RCC 7860 (cell line): ENCODE measurements at regions not wholly inside any gene's neighbourhood (a gene's known extent, or its start where the extent isn't known, plus 50 kb on each side); places are given as distances from the start of the nearest gene placed in this dataset.
A peak's percentile ranks its signal among the peaks of the same experiment; 100 is the strongest.
"Not testable (repeated sequence)": the region's sequence is repeated elsewhere in the genome, so short reads cannot be mapped to it uniquely, and the experiment has no call there.

ENCODE experiments used
- DNase-seq: peaks from one replicate; pipeline ENCODE4 v3.0.0-alpha.2; 2015; ENCODE audit warnings: low spot score
- FAIRE-seq: peaks from 2 replicates; lab custom pipeline; 2012; peaks lifted over from hg19 to GRCh38; lab: Jason Lieb, UNC

GRCh38 chr12:58750484-58750883 lies 169.8 kb downstream of the LRIG3 start:
- DNase-seq (peak; percentile 68), FAIRE-seq (peak; percentile 27)

GRCh38 chr12:58757422-58757821 lies 162.9 kb downstream of the LRIG3 start:
- DNase-seq (peak; percentile 29), FAIRE-seq (no peak)

DNA sequence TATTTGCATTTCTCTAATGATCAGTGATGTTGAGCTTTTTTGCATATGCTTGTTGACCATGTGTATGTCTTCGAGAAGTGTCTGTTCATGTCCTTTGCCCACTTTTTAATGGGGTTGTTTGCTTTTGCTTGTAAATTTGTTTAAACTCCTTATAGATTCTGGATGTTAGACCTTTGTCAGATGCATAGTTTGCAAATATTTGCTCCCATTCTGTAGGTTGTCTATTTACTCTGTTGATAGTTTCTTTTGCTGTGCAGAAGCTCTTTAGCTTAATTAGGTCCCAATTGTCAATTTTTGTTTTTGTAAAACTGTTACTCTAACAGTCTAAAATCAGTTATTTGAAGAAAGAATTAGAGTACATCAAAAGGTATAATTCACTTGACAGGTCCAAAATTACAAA lies 160.6 kb downstream of the LRIG3 start:
- not testable (repeated sequence) for FAIRE-seq, DNase-seq

- DNase-seq (no peak), FAIRE-seq (no peak)
Observed at GRCh38 chr12:58761308-58761707, 159.0 kb downstream of the LRIG3 start.

GRCh38 chr12:58764100-58764953 lies 156.0 kb downstream of the LRIG3 start:
- FAIRE-seq (no peak), DNase-seq (no peak)

DNA sequence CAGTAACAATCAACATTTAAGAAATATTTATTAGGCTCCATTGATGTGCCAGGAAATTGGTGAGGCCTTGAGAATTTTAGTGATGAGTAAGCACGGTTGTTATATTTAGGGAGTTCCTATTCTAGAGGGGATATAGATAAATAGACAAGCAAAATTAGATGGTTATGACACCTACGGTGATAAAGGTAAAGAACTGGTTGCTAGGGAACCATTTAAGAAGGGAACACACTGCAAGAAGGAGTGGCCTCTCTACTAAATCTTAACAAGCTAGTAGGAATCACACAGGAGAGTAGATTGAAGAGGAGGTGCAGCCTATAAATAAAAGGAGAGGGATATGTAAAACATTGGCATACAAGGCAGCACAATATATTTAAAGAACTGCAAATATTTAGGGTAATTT lies 155.2 kb downstream of the LRIG3 start:
- FAIRE-seq: no peak

GRCh38 chr12:58765653-58766512 lies 154.4 kb downstream of the LRIG3 start:
- no peak for DNase-seq

More for the DNA sequence above, 155.2 kb downstream of the LRIG3 start:
- DNase-seq: no peak

DNA sequence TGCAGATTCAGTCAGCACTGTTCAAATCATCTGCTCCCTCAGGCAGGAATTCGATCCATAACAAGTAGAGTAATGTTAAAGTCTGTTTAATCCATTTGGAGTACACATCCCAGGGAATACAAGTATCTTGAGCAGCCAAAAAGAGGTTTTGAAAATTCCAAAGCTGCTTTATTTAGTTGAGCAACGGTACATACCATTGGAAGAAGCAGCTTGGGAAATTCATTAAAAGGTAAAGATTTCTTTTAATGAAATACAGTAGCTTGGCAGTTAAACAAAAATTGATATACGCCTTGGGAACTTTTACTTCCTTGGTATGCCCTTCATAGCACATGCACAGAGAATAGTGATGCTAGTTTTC lies 153.8 kb downstream of the LRIG3 start:
- no peak for DNase-seq
- no peak for FAIRE-seq

More at GRCh38 chr12:58765653-58766512, 154.4 kb downstream of the LRIG3 start:
- FAIRE-seq: no peak

- FAIRE-seq: no peak
- DNase-seq: no peak
Observed at GRCh38 chr12:58767496-58767895, 152.8 kb downstream of the LRIG3 start.

DNA sequence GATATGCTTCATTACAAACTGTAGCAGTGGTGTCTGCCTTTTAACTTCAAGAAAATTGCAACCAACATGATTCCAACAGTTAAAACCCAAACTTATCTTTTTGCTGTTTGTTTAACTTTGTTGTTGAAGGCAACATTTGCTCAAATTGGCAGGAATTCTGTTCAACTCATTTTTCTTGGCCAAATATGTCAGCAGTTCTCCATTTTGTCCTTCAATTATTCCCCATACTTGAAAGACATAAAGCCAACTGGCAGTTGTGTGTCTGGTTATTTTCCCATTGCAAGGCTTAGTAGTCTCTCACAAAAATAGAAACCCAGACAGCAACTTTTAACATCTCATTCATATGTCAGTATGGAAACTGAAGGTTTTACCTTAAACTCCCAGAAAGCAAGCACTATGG lies 146.3 kb downstream of the LRIG3 start:
- DNase-seq: no peak
- no peak for FAIRE-seq

DNA sequence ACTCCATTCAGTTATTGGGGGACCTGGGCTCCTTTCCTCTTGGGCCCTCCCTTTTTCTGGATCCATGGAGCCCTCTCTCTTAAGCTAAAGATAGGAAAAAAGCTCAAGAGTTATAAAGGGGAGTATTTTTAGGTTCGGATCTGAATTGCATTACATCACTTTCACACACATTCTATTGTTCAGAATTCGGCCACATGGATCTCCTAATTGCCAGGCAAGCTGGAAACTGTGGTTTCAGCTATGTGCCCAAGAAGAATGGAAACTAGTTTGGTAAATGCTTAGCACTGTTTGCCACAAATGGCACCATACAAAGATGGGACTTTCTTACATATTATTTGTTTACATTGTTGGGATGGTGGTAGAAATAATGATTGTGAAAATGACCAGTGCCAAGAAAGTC lies 145.6 kb downstream of the LRIG3 start:
- FAIRE-seq (no peak), DNase-seq (no peak)

GRCh38 chr12:58775396-58775795 lies 144.9 kb downstream of the LRIG3 start:
- no peak for DNase-seq
- FAIRE-seq: no peak

DNA sequence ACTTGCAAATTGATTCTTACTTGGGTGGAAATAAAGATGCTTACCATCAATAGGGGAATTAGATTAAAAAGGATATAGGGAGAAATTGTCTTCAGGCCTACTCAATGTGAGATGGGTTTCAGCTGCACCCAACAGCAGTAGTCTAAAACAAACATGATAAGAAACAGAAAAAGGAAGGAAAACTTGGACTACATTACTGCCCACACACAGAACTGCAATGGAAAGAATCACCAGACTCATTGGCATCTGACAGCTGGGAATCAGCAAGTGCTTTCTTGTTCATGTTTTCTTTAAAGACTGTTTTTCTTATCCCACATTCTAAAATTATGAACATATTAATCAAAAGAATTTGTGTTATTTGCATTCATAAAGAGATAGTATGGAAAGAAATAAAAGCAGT lies 144.2 kb downstream of the LRIG3 start:
- no peak for DNase-seq
- no peak for FAIRE-seq

DNA sequence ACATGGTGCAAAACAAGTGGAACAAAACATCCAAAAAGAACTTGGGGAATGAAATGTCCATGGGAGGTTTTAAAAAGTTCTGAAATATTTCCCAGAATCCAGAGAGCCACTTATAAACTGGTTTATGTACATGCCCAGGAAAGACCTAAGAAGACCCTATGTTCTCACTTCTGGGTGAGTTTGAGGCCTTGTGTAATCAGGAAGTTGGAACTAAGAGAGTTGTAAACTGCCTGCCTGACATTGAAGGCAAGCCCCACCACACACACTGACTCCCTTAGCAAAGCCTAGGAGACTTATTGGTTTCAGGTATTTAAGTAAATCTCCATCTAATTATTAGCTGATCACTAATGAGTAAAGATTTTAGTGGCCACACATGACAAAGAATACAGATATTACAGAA lies 142.5 kb downstream of the LRIG3 start:
- FAIRE-seq (no peak), DNase-seq (no peak)

DNA sequence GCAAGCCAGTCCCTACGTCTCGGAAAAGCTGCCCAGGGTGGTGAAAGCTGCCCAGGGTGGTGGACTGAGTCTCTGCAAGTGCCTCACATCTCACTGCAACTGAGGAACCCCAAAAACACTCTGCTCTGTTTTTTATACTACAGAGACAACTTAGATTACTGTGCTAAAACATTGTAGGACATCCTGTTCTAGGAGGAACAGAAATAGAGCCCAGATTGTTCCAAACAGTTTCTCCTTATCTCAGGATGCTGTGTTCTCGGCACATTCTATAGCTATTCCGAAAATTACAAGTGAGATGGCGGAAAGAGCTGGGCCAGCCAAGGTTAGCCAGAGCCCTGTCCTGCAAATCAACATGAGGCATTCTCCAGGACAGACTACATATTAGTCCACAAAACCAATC lies 138.7 kb downstream of the LRIG3 start:
- DNase-seq (no peak), FAIRE-seq (no peak)

DNA sequence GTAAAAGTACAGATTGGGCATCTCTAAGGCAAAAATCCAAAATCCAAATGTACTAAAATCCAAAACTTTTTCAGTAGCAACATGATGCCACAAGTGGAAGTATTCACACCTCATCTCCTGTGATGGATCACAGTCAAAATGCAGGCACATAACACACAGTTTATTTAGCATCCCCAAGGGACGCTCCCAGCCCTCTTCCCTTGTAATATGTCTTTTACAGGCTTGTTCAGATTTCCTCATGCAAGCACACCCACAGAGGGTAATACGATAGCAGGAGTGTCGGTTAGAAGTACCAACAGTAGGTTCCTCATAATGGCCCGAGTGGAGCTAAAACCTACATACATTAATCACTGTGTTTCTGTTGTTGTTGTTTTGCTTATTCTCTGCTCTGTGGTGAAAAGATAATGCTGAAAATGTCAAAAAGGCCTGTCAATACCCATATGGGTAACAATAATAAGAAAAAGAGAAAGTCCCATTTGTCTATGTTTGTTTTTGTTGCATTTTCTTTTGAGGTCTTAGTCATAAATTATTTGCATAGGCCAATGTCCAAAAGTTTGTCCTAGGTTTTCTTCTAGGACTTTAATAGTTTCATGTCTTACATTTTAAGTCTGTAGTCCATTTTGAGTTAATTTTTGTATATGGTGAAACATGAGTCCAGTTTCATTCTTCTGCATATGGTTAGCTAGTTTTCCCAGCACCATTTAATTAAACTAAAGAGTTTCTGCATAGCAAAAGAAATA lies 133.1 kb downstream of the LRIG3 start:
- DNase-seq: no peak

GRCh38 chr12:58794859-58795258 lies 125.4 kb downstream of the LRIG3 start:
- FAIRE-seq (no peak), DNase-seq (no peak)

More for the DNA sequence above, 133.1 kb downstream of the LRIG3 start:
- no peak for FAIRE-seq

DNA sequence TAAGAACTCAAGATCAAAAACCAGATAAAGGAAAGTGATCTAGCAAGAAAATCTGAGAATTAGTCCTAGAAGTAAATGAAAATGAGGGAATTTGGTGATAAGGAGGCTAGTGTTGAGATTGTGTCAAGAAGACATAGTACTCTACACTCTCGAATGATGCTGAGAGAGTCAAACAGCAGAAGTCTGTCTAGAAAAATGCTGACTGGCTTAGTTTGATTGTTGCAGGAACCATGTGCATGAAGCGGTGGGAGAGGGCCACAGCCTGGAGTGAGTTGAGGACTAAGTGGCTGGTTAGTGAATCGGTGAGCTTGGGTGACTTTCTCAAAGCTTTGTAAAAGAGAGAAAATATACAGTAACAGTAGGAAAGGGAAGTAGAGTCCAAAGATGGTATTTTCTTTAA lies 124.5 kb downstream of the LRIG3 start:
- FAIRE-seq (no peak), DNase-seq (no peak)

GRCh38 chr12:58801986-58802385 lies 118.3 kb downstream of the LRIG3 start:
- DNase-seq: no peak
- no peak for FAIRE-seq

DNA sequence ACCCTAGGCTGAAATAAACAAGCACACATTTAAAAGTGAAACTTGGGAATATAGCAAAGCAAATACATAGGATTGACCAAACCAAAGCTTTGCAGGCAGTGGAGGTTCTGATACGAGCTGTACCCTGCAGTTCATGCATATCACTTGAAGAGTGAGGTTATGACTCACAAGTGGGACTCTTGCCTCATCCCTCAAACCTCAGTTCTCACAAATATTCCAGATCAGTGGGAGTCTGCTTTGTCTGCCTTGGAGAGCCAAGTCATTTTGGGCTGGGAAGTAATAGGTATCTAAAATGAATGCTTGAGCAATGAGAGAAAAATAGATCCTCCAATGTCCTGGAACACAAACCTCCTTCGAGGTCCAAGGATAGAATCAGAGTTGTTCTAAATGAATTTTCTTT lies 116.4 kb downstream of the LRIG3 start:
- DNase-seq (peak; percentile 67), FAIRE-seq (peak; percentile 87)

GRCh38 chr12:58804749-58805148 lies 115.6 kb downstream of the LRIG3 start:
- DNase-seq (no peak), FAIRE-seq (no peak)
